Effector CD8-positive, alpha-beta T cell (primary cell): ENCODE measurements at regions not wholly inside any gene's neighbourhood (a gene's known extent, or its start where the extent isn't known, plus 50 kb on each side); places are given as distances from the start of the nearest gene placed in this dataset.

ENCODE experiments used
- DNase-seq: peaks from one replicate; lab custom pipeline; 2025; lab: John Stamatoyannopoulos, UW

GRCh38 chr10:43739161-43739560 lies 90.5 kb upstream of the ZNF32 start:
- DNase-seq = no peak

GRCh38 chr10:43737003-43737402 lies 88.3 kb upstream of the ZNF32 start:
- DNase-seq = no peak

- no peak for DNase-seq
These were observed 87.2 kb upstream of the ZNF32 start for GRCh38 chr10:43735907-43736306.

GRCh38 chr10:43734716-43735115 lies 86.0 kb upstream of the ZNF32 start:
- DNase-seq = no peak

GRCh38 chr10:43731486-43731885 lies 82.8 kb upstream of the ZNF32 start:
- DNase-seq = no peak

- DNase-seq = no peak
These were observed 79.7 kb upstream of the ZNF32 start for GRCh38 chr10:43728425-43728824.

GRCh38 chr10:43727935-43728334 lies 79.3 kb upstream of the ZNF32 start:
- no peak for DNase-seq

- no peak for DNase-seq
These were observed 66.7 kb upstream of the ZNF32 start for GRCh38 chr10:43715334-43715733.

GRCh38 chr10:43712821-43713584 lies 64.3 kb upstream of the ZNF32 start:
- DNase-seq = no peak

GRCh38 chr10:43710772-43711471 lies 62.2 kb upstream of the ZNF32 start:
- no peak for DNase-seq

- no peak for DNase-seq
These were observed 59.6 kb upstream of the ZNF32 start for GRCh38 chr10:43708262-43708661.

GRCh38 chr10:43707770-43708169 lies 59.1 kb upstream of the ZNF32 start:
- DNase-seq = no peak

GRCh38 chr10:43706166-43706565 lies 57.5 kb upstream of the ZNF32 start:
- DNase-seq = no peak

- DNase-seq = no peak
These were observed 54.6 kb upstream of the ZNF32 start for GRCh38 chr10:43703286-43703685.

GRCh38 chr10:43702936-43703281 lies 54.2 kb upstream of the ZNF32 start:
- DNase-seq = no peak

- DNase-seq = no peak
These were observed 53.7 kb upstream of the ZNF32 start for GRCh38 chr10:43702213-43702935.

- DNase-seq = no peak
These were observed 52.6 kb upstream of the ZNF32 start for GRCh38 chr10:43701295-43701694.

GRCh38 chr10:43700306-43700705 lies 51.6 kb upstream of the ZNF32 start:
- no peak for DNase-seq

GRCh38 chr10:43699516-43699915 lies 50.8 kb upstream of the ZNF32 start:
- no peak for DNase-seq
